ENCODE measurements at regions not wholly inside any gene's neighbourhood (a gene's known extent, or its start where the extent isn't known, plus 50 kb on each side); places are given as distances from the start of the nearest gene placed in this dataset.

DNA sequence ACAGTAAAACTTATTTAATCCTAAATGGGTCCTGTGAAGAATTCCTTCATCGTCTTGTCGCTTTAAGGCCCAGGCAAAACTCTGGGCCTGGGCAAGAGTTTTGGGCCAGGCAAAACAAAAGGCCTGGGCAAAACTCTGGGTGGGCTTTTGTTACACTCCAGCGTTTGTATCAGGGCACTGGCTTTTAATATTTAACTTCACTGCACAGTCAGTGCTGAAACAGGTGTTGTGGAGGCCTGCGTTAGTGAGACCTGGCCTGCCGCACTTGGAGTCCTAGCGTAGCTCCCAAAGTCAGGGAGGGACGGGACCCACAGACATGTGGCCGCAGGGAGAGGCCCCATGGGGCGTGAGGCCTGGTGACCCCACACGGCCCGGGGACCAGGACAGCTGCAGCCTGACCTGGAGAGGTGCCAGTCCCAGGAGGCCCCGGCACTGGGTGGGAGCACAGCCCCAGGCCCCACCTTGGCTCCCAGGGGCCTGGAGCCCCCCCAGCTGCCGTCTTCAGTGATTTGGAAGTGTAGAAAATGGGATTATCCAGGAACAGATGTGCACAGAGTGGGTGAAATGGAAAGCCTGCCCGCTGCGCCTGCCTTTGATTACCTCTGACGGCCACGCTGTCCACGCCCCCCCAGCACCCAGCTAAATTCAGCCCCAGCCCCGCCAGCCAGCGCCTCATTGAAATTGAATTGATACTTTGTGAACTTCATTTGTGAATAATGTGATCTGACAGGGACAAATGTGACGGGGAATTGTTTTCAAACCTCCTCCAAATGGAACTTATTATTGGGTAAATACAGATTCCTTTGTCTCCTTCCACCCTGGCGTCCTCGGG lies 132.9 kb upstream of the NKX1-1 start:
- DNase-seq (ENCODE audit: low read depth): no peak
- TF ChIP-seq, protein P1, sequence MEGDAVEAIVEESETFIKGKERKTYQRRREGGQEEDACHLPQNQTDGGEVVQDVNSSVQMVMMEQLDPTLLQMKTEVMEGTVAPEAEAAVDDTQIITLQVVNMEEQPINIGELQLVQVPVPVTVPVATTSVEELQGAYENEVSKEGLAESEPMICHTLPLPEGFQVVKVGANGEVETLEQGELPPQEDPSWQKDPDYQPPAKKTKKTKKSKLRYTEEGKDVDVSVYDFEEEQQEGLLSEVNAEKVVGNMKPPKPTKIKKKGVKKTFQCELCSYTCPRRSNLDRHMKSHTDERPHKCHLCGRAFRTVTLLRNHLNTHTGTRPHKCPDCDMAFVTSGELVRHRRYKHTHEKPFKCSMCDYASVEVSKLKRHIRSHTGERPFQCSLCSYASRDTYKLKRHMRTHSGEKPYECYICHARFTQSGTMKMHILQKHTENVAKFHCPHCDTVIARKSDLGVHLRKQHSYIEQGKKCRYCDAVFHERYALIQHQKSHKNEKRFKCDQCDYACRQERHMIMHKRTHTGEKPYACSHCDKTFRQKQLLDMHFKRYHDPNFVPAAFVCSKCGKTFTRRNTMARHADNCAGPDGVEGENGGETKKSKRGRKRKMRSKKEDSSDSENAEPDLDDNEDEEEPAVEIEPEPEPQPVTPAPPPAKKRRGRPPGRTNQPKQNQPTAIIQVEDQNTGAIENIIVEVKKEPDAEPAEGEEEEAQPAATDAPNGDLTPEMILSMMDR (conservative IDR thresholded peaks at IDR 0.05; ENCODE audit: low read depth, low read length): no peak
- H3K4me3 ChIP-seq (ENCODE audit: low read length): no peak overlapping the region

DNA sequence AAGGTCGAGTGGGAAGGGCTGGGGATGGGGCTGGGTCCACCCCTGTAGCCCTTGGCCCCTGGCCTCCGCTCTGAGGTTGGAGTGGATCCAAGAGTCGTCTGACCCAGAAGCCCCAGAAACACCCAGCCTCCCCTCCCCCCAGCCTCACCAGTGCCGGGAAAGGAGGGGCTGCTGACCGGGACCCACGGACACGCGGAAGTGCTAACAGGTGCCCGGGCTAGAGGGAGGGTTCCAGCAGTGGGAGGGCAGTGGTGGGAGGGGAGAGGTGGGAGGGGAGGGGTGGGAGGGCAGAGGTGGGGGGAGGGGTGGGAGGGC lies 131.8 kb upstream of the NKX1-1 start:
- no peak overlapping the region for H3K4me3 ChIP-seq (ENCODE audit: low read length)
- TF ChIP-seq, protein P1 (conservative IDR thresholded peaks at IDR 0.05; ENCODE audit: low read depth, low read length): no peak
- no peak for DNase-seq (ENCODE audit: low read depth)

DNA sequence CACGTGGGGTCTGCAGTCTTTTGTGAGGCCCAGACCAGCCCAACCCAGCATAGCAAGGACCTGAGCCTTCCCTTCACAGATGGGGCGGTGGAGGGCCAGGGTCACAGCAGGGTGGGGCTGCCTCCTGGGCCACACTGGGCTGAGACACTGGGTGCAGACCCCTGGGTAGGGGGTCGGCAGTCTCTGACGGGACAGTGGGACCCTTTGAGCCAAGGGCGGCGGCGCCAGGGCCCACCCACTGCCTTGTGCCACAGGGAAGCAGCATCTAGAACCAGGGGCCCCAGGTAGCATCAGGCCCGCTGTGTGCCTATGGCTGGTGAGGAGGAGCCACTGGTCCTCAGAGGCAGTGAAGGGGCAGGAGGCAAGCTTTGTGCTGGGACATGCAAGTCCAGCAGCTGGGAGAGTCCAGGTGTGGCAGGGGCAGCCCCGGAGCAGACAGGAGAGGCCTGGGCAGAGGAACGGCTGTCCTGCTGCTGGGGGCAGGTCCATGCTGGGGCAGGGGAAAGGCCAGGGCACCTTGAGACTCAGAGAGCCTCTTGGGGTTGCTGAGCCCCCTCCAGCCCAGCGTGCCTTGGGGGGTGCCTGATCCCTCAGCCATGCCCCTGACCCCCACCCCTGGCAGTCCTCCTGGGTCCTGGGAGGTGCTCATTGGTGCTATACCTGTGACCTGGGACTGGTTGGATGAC lies 131.3 kb upstream of the NKX1-1 start:
- H3K4me3 ChIP-seq (ENCODE audit: low read length): no peak overlapping the region
- DNase-seq (ENCODE audit: low read depth): no peak
- TF ChIP-seq, protein P1 (conservative IDR thresholded peaks at IDR 0.05; ENCODE audit: low read depth, low read length): no peak

DNA sequence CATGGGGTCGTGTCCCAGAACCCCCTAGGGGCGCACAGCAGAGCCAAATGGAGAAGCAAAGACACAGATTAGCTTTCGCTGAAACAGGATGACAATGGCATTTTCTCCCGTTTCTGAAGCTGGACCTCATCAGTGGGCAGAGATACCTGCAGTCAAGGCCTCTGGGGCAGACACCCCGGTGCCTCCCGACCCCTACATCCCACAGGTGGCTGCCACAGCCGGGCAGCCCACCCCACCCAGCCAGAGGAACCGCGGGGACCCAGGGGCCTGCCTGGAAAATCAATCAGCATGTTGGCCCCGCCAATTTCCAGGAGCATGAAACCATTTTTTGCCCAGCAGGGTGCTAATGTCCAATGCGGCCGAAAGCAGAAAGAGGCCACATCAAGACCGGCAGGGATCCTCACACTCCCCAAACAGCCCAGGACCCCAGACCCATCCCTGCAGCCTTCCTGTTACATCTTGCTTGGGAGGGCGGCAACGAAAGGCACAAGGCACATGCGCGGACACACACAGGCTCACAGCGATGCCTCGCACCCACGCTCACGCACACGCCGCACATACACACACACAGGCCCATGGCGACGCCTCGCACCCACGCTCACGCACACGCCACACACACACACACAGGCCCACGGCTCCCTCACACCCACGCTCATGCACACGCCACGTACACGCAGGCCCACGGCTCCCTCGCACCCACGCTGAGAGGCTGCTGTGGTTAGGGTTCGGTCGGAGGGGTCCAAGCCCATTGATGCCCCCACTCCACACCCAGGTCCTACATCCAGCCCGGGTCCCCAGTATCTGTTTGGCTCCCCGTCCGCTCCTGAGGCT lies 130.6 kb upstream of the NKX1-1 start:
- DNase-seq (ENCODE audit: low read depth): no peak
- TF ChIP-seq, protein P1 (conservative IDR thresholded peaks at IDR 0.05; ENCODE audit: low read depth, low read length): no peak

DNA sequence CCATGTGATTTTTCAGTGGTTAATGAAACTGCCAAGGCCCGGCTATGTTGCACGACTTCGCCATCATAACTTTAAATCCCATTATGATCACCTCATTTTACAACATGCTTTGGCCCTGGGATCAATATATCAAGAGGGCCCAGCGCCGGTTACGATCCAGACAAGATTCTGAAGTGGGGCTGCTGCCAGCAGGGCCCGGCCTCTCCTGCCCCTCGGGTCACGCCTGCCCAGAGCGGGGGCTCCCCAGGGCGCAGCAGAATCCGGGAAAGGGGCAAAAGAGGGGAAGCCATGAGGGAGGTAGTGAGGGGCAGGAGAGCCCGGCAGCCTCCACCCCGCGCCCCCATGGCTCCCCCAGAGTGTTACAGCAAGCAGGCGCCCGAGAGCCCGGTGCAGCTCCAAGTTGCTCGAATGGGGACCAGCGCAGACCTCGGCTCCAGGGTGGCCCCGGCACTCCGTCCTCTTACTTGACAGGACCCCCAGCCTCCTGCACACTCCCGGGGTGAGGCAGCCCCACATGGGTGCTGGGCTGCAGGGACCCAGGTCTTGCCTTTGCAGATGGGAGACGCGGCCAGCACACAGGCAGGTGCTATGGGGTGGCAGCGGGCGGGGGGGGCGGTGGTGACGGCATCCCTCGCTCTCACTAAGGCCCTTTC lies 129.8 kb upstream of the NKX1-1 start:
- TF ChIP-seq, protein P1 (conservative IDR thresholded peaks at IDR 0.05; ENCODE audit: low read depth, low read length): no peak
- no peak for DNase-seq (ENCODE audit: low read depth)
- no peak overlapping the region for H3K4me3 ChIP-seq (ENCODE audit: low read length)

More for the DNA sequence above, 130.6 kb upstream of the NKX1-1 start:
- no peak overlapping the region for H3K4me3 ChIP-seq (ENCODE audit: low read length)

DNA sequence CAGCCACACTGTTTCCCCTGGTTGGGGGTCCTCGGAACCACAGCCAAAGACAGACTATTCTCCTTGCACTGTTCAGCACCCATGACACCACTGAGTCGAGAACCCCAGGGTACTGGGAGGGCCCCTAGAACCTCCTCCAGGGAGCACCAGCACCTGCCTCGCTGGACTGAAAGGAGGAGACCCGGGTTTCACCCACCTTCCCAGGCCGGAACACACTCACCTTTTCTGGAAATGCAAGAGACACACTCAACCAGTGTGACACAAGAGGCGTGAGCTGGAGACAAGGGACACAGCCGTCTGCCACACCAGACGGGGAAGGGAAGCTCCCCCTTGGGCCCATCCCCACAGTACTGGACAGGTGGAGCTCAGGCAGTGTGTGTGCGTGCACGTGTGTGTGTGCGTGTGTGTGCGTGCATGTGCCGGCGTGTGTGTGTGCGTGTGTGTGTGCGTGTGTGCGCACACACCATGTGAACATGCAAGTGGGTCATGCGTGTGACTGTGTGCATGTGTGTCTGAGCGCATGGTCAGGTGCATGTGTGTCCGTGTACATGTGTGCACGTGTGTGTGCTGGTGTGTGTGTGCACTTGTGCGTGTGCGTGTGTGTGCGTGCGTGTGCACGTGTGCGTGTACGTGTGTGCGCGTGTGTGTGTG lies 128.8 kb upstream of the NKX1-1 start:
- H3K4me3 ChIP-seq (ENCODE audit: low read length): no peak overlapping the region
- no peak for DNase-seq (ENCODE audit: low read depth)
- TF ChIP-seq, protein P1 (conservative IDR thresholded peaks at IDR 0.05; ENCODE audit: low read depth, low read length): no peak
